GM23248 (cell line): ENCODE measurements at regions not wholly inside any gene's neighbourhood (a gene's known extent, or its start where the extent isn't known, plus 50 kb on each side); places are given as distances from the start of the nearest gene placed in this dataset.
A peak's percentile ranks its signal among the peaks of the same experiment; 100 is the strongest.

Source experiments
- DNase-seq: peaks from one replicate; pipeline ENCODE4 v3.0.0-alpha.2; 2015
- H2AFZ ChIP-seq: fragments of 200-600 bp; sonication (generic); 2 replicates; pipeline ENCODE4 v1.6.1; 2016; ENCODE audit warnings: antibody characterized with exemption
- H3F3A ChIP-seq: fragments of 200-600 bp; sonication (generic); 2 replicates; pipeline ENCODE4 v1.6.1; 2016; ENCODE audit warnings: mild to moderate bottlenecking, antibody characterized with exemption, mixed run types; ENCODE audit not compliant: insufficient read depth
- H3K27ac ChIP-seq: fragments of 200-600 bp; sonication (generic); 2 replicates; pipeline ENCODE4 v1.5.1; 2016; ENCODE audit warnings: mild to moderate bottlenecking
- H3K27me3 ChIP-seq: fragments of 200-600 bp; sonication (generic); replicated peaks from 2 replicates; pipeline ENCODE4 v1.6.1; 2016; ENCODE audit warnings: mild to moderate bottlenecking; ENCODE audit not compliant: insufficient read depth
- H3K36me3 ChIP-seq: fragments of 200-600 bp; sonication (generic); 2 replicates; pipeline ENCODE4 v1.6.1; 2016; ENCODE audit warnings: low read depth, mild to moderate bottlenecking
- H3K4me1 ChIP-seq: fragments of 200-600 bp; sonication (generic); 2 replicates; pipeline ENCODE4 v1.6.1; 2016; ENCODE audit warnings: mild to moderate bottlenecking; ENCODE audit not compliant: insufficient read depth
- H3K4me2 ChIP-seq: fragments of 200-600 bp; sonication (generic); one replicate; pipeline ENCODE4 v1.6.1; 2016; ENCODE audit warnings: mild to moderate bottlenecking; ENCODE audit not compliant: unreplicated experiment
- H3K4me3 ChIP-seq: fragments of 200-600 bp; sonication (generic); 2 replicates; pipeline ENCODE4 v1.5.1; 2016; ENCODE audit warnings: mild to moderate bottlenecking
- H3K79me2 ChIP-seq: fragments of 200-600 bp; sonication (generic); 2 replicates; pipeline ENCODE4 v1.6.1; 2016; ENCODE audit warnings: mild to moderate bottlenecking; ENCODE audit not compliant: insufficient read depth
- H3K9ac ChIP-seq: fragments of 200-600 bp; sonication (generic); 2 replicates; pipeline ENCODE4 v1.6.1; 2016; ENCODE audit warnings: mild to moderate bottlenecking
- H3K9me2 ChIP-seq: fragments of 200-600 bp; sonication (generic); 2 replicates; pipeline ENCODE4 v1.6.1; 2016; ENCODE audit warnings: mixed run types, mild to moderate bottlenecking, moderate library complexity; ENCODE audit not compliant: insufficient read depth
- H3K9me3 ChIP-seq: fragments of 200-600 bp; sonication (generic); one replicate; pipeline ENCODE4 v1.6.1; 2017; ENCODE audit warnings: low read depth
- H4K20me1 ChIP-seq: fragments of 200-600 bp; sonication (generic); 2 replicates; pipeline ENCODE4 v1.6.0; 2016; ENCODE audit not compliant: insufficient read depth
- EZH2 ChIP-seq: fragments of 200-600 bp; sonication (generic); IDR thresholded peaks from 2 replicates; pipeline ENCODE4 v1.6.1; 2018; ENCODE audit warnings: antibody characterized with exemption, mild to moderate bottlenecking; ENCODE audit not compliant: insufficient read depth, poor library complexity, severe bottlenecking
- EZH2phosphoT487 ChIP-seq: fragments of 200-600 bp; sonication (generic); IDR thresholded peaks from 2 replicates; pipeline ENCODE4 v1.6.1; 2018; ENCODE audit warnings: antibody characterized with exemption, moderate library complexity, mild to moderate bottlenecking, low read depth; ENCODE audit not compliant: insufficient read depth
- WGBS, 2 experiments: methylation state at CpG; one replicate each; pipeline ENCODE4 v1.1.6; 2015 to 2017; ENCODE audit warnings: low lambda C conversion rate in 2 of 2, low coverage in 1 of 2; ENCODE audit errors: missing lambda C conversion rate in 2 of 2; 5-methylcytosine and 5-hydroxymethylcytosine counted together
- in situ Hi-C: fragments of 300-500 bp; cut with MboI; formaldehyde crosslinking; loops from 2 replicates; pipeline ENCODE4 v1.15.0; 2020

- TF ChIP-seq EZH2phosphoT487 (no peak), EZH2 (no peak)
- Histone ChIP-seq H3K4me3 (no peak overlapping the region), H3K27me3 (0 out of 2 replicates have a peak, but pooled peaks cover 3% of the 10 kb centered on the region), H3F3A (no peaks in the 10 kb centered on the region), H2AFZ (no peak overlapping the region), H3K4me1 (no peaks in the 10 kb centered on the region), H3K9me3 (no peaks in the 10 kb centered on the region), H3K9me2 (no peaks in the 10 kb centered on the region), H3K4me2 (no peak overlapping the region), H3K36me3 (no peaks in the 10 kb centered on the region), H3K9ac (no peak overlapping the region), H4K20me1 (no peaks in the 10 kb centered on the region; the same call in 1 of the 2 replicates), H3K27ac (no peak overlapping the region), H3K79me2 (no peaks in the 10 kb centered on the region)
- 9 to 15% methylated on average over 2 of the region's 2 CpGs for WGBS, 2 experiments
- no peak for DNase-seq
- in situ Hi-C loops = loop anchor here (25.0 kb wide), 1 partner anchor 1095 kb away; no protein-coding TSS in a partner anchor
These were observed 79.5 kb upstream of the HTR1E start for GRCh38 chr6:86857783-86858182.

GRCh38 chr6:86856937-86857563, 80.3 kb upstream of the HTR1E start:
- Histone ChIP-seq H3K4me2 (no peak overlapping the region), H3K27ac (no peak overlapping the region), H3K27me3 (0 out of 2 replicates have a peak, but pooled peaks cover 3% of the 10 kb centered on the region), H4K20me1 (no peaks in the 10 kb centered on the region; the same call in 1 of the 2 replicates), H3K79me2 (no peaks in the 10 kb centered on the region), H2AFZ (no peak overlapping the region), H3K36me3 (no peaks in the 10 kb centered on the region), H3K9ac (no peak overlapping the region), H3K4me1 (no peaks in the 10 kb centered on the region), H3K4me3 (no peak overlapping the region), H3K9me2 (no peaks in the 10 kb centered on the region), H3F3A (no peaks in the 10 kb centered on the region), H3K9me3 (no peaks in the 10 kb centered on the region)
- in situ Hi-C loops = loop anchor here (25.0 kb wide), 1 partner anchor 1095 kb away; no protein-coding TSS in a partner anchor
- WGBS, 2 experiments = 0% methylated on average over 3 of the region's 3 CpGs
- DNase-seq = peak; percentile 60
- TF ChIP-seq EZH2 (no peak), EZH2phosphoT487 (no peak)

- H3F3A ChIP-seq = no peaks in the 10 kb centered on the region
- no peaks in the 10 kb centered on the region for H3K9me3 ChIP-seq
- no peak overlapping the region for H3K4me2 ChIP-seq
- H3K4me1 ChIP-seq = no peaks in the 10 kb centered on the region
- DNase-seq = no peak
- H3K27me3 ChIP-seq = 0 out of 2 replicates have a peak, but pooled peaks cover 3% of the 10 kb centered on the region
- H3K4me3 ChIP-seq = no peak overlapping the region
- in situ Hi-C loops = loop anchor here (25.0 kb wide), 1 partner anchor 1094 kb away; no protein-coding TSS in a partner anchor
- TF ChIP-seq EZH2 = no peak
- TF ChIP-seq EZH2phosphoT487 = no peak
- H3K9me2 ChIP-seq = no peaks in the 10 kb centered on the region
- no peaks in the 10 kb centered on the region; the same call in 1 of the 2 replicates for H4K20me1 ChIP-seq
- H3K27ac ChIP-seq = no peak overlapping the region
- no peak overlapping the region for H2AFZ ChIP-seq
- no peaks in the 10 kb centered on the region for H3K79me2 ChIP-seq
- no peak overlapping the region for H3K9ac ChIP-seq
- no peaks in the 10 kb centered on the region for H3K36me3 ChIP-seq
These were observed 80.9 kb upstream of the HTR1E start for GRCh38 chr6:86856379-86856778.

- no peaks in the 10 kb centered on the region for H3K79me2 ChIP-seq
- no peaks in the 10 kb centered on the region for H3K27me3 ChIP-seq
- H3K9ac ChIP-seq = no peak overlapping the region
- no peak for TF ChIP-seq EZH2
- no peak overlapping the region for H3K4me3 ChIP-seq
- no peaks in the 10 kb centered on the region for H3K4me1 ChIP-seq
- no peak overlapping the region for H2AFZ ChIP-seq
- in situ Hi-C loops = no loop called here
- no peaks in the 10 kb centered on the region for H3K36me3 ChIP-seq
- H3F3A ChIP-seq = no peaks in the 10 kb centered on the region
- no peaks in the 10 kb centered on the region for H3K9me3 ChIP-seq
- no peak overlapping the region for H3K27ac ChIP-seq
- no peak for DNase-seq
- no peaks in the 10 kb centered on the region for H4K20me1 ChIP-seq
- H3K9me2 ChIP-seq = no peaks in the 10 kb centered on the region
- H3K4me2 ChIP-seq = no peak overlapping the region
These were observed 88.3 kb upstream of the HTR1E start for GRCh38 chr6:86848986-86849385.

GRCh38 chr6:86832686-86833085, 104.6 kb upstream of the HTR1E start:
- no peaks in the 10 kb centered on the region for H3K9me2 ChIP-seq
- no peak overlapping the region for H3K4me2 ChIP-seq
- H3K27ac ChIP-seq = no peak overlapping the region
- H3K36me3 ChIP-seq = no peaks in the 10 kb centered on the region
- H3K4me1 ChIP-seq = no peaks in the 10 kb centered on the region
- in situ Hi-C loops = no loop called here
- no peaks in the 10 kb centered on the region for H3K9me3 ChIP-seq
- H4K20me1 ChIP-seq = no peaks in the 10 kb centered on the region
- H3F3A ChIP-seq = no peaks in the 10 kb centered on the region
- H2AFZ ChIP-seq = no peak overlapping the region
- no peak overlapping the region for H3K9ac ChIP-seq
- no peak for DNase-seq
- H3K4me3 ChIP-seq = no peak overlapping the region
- TF ChIP-seq EZH2phosphoT487 (no peak), EZH2 (no peak)
- no peaks in the 10 kb centered on the region for H3K27me3 ChIP-seq
- H3K79me2 ChIP-seq = no peaks in the 10 kb centered on the region
